MM.1S (cell line): ENCODE measurements at regions not wholly inside any gene's neighbourhood (a gene's known extent, or its start where the extent isn't known, plus 50 kb on each side); places are given as distances from the start of the nearest gene placed in this dataset.

Experiments
- CTCF ChIP-seq: fragments of 300-600 bp; sonication (generic); IDR thresholded peaks from 2 replicates; pipeline ENCODE4 v1.5.1; 2016; ENCODE audit warnings: antibody characterized with exemption, low read length, mixed read lengths
- EZH2 ChIP-seq: fragments of 300-600 bp; sonication (generic); optimal IDR thresholded peaks from 2 replicates; pipeline ENCODE3; 2017; ENCODE audit warnings: low read depth, mild to moderate bottlenecking, antibody characterized with exemption, low read length, mixed read lengths

- TF ChIP-seq EZH2 (no peak), CTCF (no peak)
These were observed 273.7 kb upstream of the CTSO start for GRCh38 chr4:156227321-156227720.
